ENCODE measurements at regions not wholly inside any gene's neighbourhood (a gene's known extent, or its start where the extent isn't known, plus 50 kb on each side); places are given as distances from the start of the nearest gene placed in this dataset.

DNA sequence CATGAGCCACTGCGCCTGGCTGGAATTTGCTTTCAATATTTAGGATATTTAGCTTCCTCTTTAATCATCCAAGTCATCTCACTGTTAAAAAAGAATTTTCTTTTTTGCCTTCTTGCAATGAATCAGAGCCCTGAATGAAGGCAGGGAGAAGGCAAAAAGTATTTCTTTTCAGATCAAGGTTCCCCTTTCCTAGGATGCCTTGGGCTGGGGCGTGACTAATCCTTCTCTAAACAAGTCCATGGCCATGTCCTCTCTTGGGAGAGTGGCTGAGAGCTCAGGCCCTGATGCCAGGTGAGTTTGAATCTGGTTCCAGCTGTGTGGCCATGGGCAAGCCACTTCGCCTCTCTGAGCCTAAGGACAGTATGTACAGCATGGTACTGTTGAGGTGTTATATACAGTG is 84.8 kb upstream of the NEURL1B start:
- no peak for DNase-seq
- peak overlapping the region; percentile 85 to 89 for H3K27ac ChIP-seq
- no peak overlapping the region for H3K4me3 ChIP-seq
- H3K36me3 ChIP-seq, result no peaks in the 10 kb centered on the region
- peaks cover 9 to 11% of the 10 kb centered on the region in 2 donors for H3K4me1 ChIP-seq
- intact Hi-C loops (cut with DNase I; ENCODE audit: low total_unique reads), result no loop called here
- no peak for TF ChIP-seq CTCF (IDR thresholded peaks at IDR 0.05)
- TF ChIP-seq POLR2A (IDR thresholded peaks at IDR 0.05), result no peak
- no peaks in the 10 kb centered on the region for H3K9me3 ChIP-seq
- H3K27me3 ChIP-seq, result no peaks in the 10 kb centered on the region

DNA sequence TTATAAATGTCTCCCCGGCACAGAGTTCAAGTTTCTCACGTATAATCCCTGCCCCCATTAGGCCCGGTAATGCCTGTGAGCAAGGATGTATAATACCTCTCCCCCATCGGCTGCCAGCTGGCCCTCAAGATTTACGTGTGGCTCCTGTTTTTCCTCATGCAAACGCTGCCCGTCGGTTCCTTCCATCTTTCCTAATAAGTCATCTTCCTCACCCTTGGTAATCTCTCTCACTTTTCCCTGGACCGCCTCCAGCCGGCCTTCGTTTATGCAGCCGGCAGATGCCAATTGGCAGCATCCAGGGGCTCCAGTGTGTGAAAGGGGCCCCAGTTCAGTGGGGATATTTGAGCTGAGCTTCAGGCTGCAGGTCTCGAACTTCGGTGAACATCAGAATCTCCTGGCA is 86.5 kb upstream of the NEURL1B start:
- TF ChIP-seq CTCF (IDR thresholded peaks at IDR 0.05), result no peak
- TF ChIP-seq POLR2A (IDR thresholded peaks at IDR 0.05), result no peak
- intact Hi-C loops (cut with DNase I; ENCODE audit: low total_unique reads), result no loop called here
- peak overlapping the region; percentile 55 to 56 for H3K27ac ChIP-seq
- peak; percentile 76 to 84 for DNase-seq
- no peaks in the 10 kb centered on the region for H3K36me3 ChIP-seq
- H3K27me3 ChIP-seq, result no peaks in the 10 kb centered on the region
- no peaks in the 10 kb centered on the region for H3K9me3 ChIP-seq
- no peak overlapping the region for H3K4me3 ChIP-seq
- H3K4me1 ChIP-seq, result peaks cover 9 to 10% of the 10 kb centered on the region in 2 donors

- Histone ChIP-seq H3K36me3 (no peaks in the 10 kb centered on the region), H3K4me1 (peaks cover 8 to 9% of the 10 kb centered on the region in 2 donors)
- DNase-seq, result no peak
Measured at GRCh38 chr5:172553903-172554302, 87.2 kb upstream of the NEURL1B start.

GRCh38 chr5:172553167-172553566 is 87.9 kb upstream of the NEURL1B start:
- no peak overlapping the region for H3K4me3 ChIP-seq
- H3K9me3 ChIP-seq, result no peaks in the 10 kb centered on the region
- H3K27me3 ChIP-seq, result no peaks in the 10 kb centered on the region
- no peaks in the 10 kb centered on the region for H3K36me3 ChIP-seq
- intact Hi-C loops (cut with DNase I; ENCODE audit: low total_unique reads), result no loop called here
- no peak for TF ChIP-seq CTCF (IDR thresholded peaks at IDR 0.05)
- TF ChIP-seq POLR2A (IDR thresholded peaks at IDR 0.05), result no peak
- peak overlapping the region in 1 of 2 donors; percentile 56 for H3K27ac ChIP-seq
- H3K4me1 ChIP-seq, result peaks cover 2 to 8% of the 10 kb centered on the region in 2 donors
- DNase-seq, result peak in 1 of 2 donors; percentile 7

More at GRCh38 chr5:172553903-172554302, 87.2 kb upstream of the NEURL1B start:
- TF ChIP-seq CTCF (IDR thresholded peaks at IDR 0.05) (no peak), POLR2A (IDR thresholded peaks at IDR 0.05) (no peak)
- Histone ChIP-seq H3K27me3 (no peaks in the 10 kb centered on the region), H3K4me3 (no peak overlapping the region), H3K9me3 (no peaks in the 10 kb centered on the region), H3K27ac (peak overlapping the region; percentile 55 to 56)
- intact Hi-C loops (cut with DNase I; ENCODE audit: low total_unique reads), result no loop called here

- intact Hi-C loops (cut with DNase I; ENCODE audit: low total_unique reads), result no loop called here
- no peaks in the 10 kb centered on the region for H3K36me3 ChIP-seq
- no peak for DNase-seq
- H3K9me3 ChIP-seq, result no peaks in the 10 kb centered on the region
- peaks cover 0 to under 1% of the 10 kb centered on the region in 2 donors for H3K4me1 ChIP-seq
- TF ChIP-seq POLR2A (IDR thresholded peaks at IDR 0.05) (no peak), CTCF (IDR thresholded peaks at IDR 0.05) (no peak)
- H3K4me3 ChIP-seq, result no peak overlapping the region
- no peaks in the 10 kb centered on the region for H3K27me3 ChIP-seq
- peak overlapping the region in 1 of 2 donors; percentile 27 for H3K27ac ChIP-seq
Measured at GRCh38 chr5:172550996-172551395, 90.1 kb upstream of the NEURL1B start.
